Endothelial cell (in vitro differentiated cells): ENCODE measurements at regions not wholly inside any gene's neighbourhood (a gene's known extent, or its start where the extent isn't known, plus 50 kb on each side); places are given as distances from the start of the nearest gene placed in this dataset.
"Not testable (repeated sequence)": the region's sequence is repeated elsewhere in the genome, so short reads cannot be mapped to it uniquely, and the experiment has no call there.

Experiments
- DNase-seq: peaks from one replicate; pipeline ENCODE4 v3.0.0; 2021; ENCODE audit warnings: low spot score
- H3K27ac Mint-ChIP-seq: one replicate; pipeline ENCODE4 v1.8.0; 2021; ENCODE audit warnings: mixed read lengths, inconsistent platforms; ENCODE audit not compliant: unreplicated experiment
- H3K27me3 Mint-ChIP-seq: one replicate; pipeline ENCODE4 v1.8.0; 2021; ENCODE audit warnings: mild to moderate bottlenecking, moderate library complexity, mixed read lengths, inconsistent platforms; ENCODE audit not compliant: unreplicated experiment
- H3K36me3 Mint-ChIP-seq: one replicate; pipeline ENCODE4 v1.8.0; 2021; ENCODE audit warnings: mild to moderate bottlenecking, low read depth, mixed read lengths, inconsistent platforms; ENCODE audit not compliant: unreplicated experiment
- H3K4me1 Mint-ChIP-seq: one replicate; pipeline ENCODE4 v1.8.0; 2021; ENCODE audit warnings: mild to moderate bottlenecking, mixed read lengths, inconsistent platforms; ENCODE audit not compliant: unreplicated experiment
- H3K4me3 Mint-ChIP-seq: one replicate; pipeline ENCODE4 v1.8.0; 2021; ENCODE audit warnings: mild to moderate bottlenecking, mixed read lengths, inconsistent platforms; ENCODE audit not compliant: unreplicated experiment
- H3K9me3 Mint-ChIP-seq: one replicate; pipeline ENCODE4 v1.8.0; 2021; ENCODE audit warnings: mixed read lengths, inconsistent platforms; ENCODE audit not compliant: unreplicated experiment
- CTCF ChIP-seq: fragments of 200-600 bp; sonication (generic); IDR thresholded peaks from one replicate; pipeline ENCODE4 v1.5.0; 2021; ENCODE audit warnings: antibody characterized with exemption; ENCODE audit not compliant: unreplicated experiment

- no peaks in the 10 kb centered on the region for H3K36me3 Mint-ChIP-seq
- H3K4me1 Mint-ChIP-seq: no peaks in the 10 kb centered on the region
- no peaks in the 10 kb centered on the region for H3K9me3 Mint-ChIP-seq
- peaks cover 2% of the 10 kb centered on the region for H3K27me3 Mint-ChIP-seq
- TF ChIP-seq CTCF: no peak
- DNase-seq: no peak
- no peak overlapping the region for H3K4me3 Mint-ChIP-seq
- no peak overlapping the region for H3K27ac Mint-ChIP-seq
Observed at GRCh38 chr11:46178513-46178912, 57.3 kb upstream of the PHF21A start.

DNA sequence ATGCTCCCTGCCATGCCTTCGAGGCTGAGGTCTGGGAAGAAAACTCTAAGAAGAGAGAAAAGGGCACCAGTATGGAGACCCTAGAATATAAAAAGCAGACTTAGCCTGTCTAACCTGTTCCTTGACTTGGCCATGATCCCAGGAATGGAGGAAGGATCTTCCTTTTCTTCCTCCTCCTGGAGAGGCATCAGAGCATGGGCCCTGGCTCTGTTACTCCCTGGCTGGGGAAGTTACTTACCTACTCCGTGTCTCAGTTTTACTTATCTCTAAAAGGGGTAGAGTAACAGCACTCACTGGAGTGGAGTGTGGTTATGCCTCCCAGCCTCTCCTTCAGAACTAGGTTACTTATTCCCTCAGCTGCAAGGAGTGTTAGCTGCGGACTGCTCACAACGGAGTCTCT lies 55.2 kb upstream of the PHF21A start:
- Mint-ChIP-seq H3K4me1 (no peaks in the 10 kb centered on the region), H3K9me3 (no peaks in the 10 kb centered on the region), H3K27ac (no peak overlapping the region), H3K36me3 (no peaks in the 10 kb centered on the region), H3K27me3 (peaks cover 2% of the 10 kb centered on the region), H3K4me3 (no peak overlapping the region)
- TF ChIP-seq CTCF: no peak
- DNase-seq: no peak

GRCh38 chr11:46175401-46176002 lies 54.2 kb upstream of the PHF21A start:
- no peak for TF ChIP-seq CTCF
- H3K27me3 Mint-ChIP-seq: peaks cover 2% of the 10 kb centered on the region
- no peaks in the 10 kb centered on the region for H3K9me3 Mint-ChIP-seq
- H3K27ac Mint-ChIP-seq: no peak overlapping the region
- no peak overlapping the region for H3K4me3 Mint-ChIP-seq
- H3K4me1 Mint-ChIP-seq: no peaks in the 10 kb centered on the region
- no peaks in the 10 kb centered on the region for H3K36me3 Mint-ChIP-seq
- DNase-seq: no peak

DNA sequence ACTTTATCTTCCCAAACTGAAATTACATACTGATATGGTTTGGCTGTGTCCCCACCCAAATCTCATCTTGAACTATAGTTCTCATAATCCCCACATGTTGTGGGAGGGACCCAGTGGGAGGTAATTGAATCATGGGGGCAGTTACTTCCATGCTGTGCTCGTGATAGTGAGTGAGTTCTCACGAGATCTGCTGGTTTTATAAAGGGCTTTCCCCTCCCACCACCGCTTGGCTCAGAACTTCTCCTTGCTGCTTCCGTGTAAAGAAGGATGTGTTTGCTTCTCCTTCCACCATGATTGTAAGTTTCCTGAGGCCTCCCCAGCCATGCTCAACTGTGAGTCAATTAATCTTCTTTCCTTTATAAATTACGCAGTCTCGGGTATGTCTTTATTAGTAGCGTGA lies 50.4 kb upstream of the PHF21A start:
- H3K9me3 Mint-ChIP-seq, H3K36me3 Mint-ChIP-seq, H3K4me3 Mint-ChIP-seq, H3K4me1 Mint-ChIP-seq, H3K27ac Mint-ChIP-seq, H3K27me3 Mint-ChIP-seq, DNase-seq: not testable (repeated sequence)
